ENCODE measurements at regions not wholly inside any gene's neighbourhood (a gene's known extent, or its start where the extent isn't known, plus 50 kb on each side); places are given as distances from the start of the nearest gene placed in this dataset.

DNA sequence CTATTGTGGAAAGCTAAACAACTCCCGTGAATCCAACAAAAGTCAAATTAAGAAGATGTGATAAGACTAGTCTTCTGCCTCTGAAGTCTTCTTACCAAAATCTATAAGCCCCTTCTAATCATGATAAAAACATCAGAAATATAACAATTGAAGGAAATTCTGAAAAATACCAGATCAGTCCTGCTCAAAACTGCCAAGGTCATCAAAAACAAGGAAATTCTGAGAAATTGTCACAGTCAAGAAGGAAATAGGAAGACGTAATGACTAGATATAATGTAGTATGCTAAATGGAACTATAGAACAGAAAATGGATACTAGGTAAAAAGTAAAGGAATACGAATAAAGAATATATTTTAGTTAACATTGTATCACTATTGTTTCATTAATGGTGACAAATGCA, 314.0 kb downstream of the TMX3 start:
- Histone ChIP-seq H3K9ac (ENCODE audit: insufficient read depth in 1 of 2, low read length in 2 of 2) (no peak overlapping the region), H3K9me3 (ENCODE audit: control insufficient read depth in 4 of 4, insufficient read depth in 3 of 4, low read length in 3 of 4) (no peaks in the 10 kb centered on the region), H3K36me3 (ENCODE audit: control insufficient read depth in 4 of 4, insufficient read depth in 4 of 4, low read length in 4 of 4) (no peaks in the 10 kb centered on the region), H3K4me3 (no peak overlapping the region), H3K27me3 (ENCODE audit: control insufficient read depth in 3 of 3, insufficient read depth in 3 of 3, low read length in 2 of 3) (no peaks in the 10 kb centered on the region), H3K4me1 (ENCODE audit: control insufficient read depth in 5 of 5, insufficient read depth in 5 of 5, low read length in 5 of 5) (no peaks in the 10 kb centered on the region), H3K27ac (ENCODE audit: low read depth in 1 of 2, low read length in 1 of 2) (no peak overlapping the region)
- TF ChIP-seq CTCF (IDR thresholded peaks at IDR 0.05; ENCODE audit: control extremely low read depth, extremely low read depth), result no peak
- DNase-seq, result no peak
- WGBS, 2 donors, result 85 to 88% methylated on average over 3 of the region's 3 CpGs
- no peak for ATAC-seq (ENCODE audit: insufficient read depth, low FRiP score)

- DNase-seq (no peak), ATAC-seq (ENCODE audit: insufficient read depth, low FRiP score) (no peak)
- WGBS, 2 donors, result 72 to 74% methylated on average over 2 of the region's 2 CpGs
- H3K9me3 ChIP-seq (ENCODE audit: control insufficient read depth in 4 of 4, insufficient read depth in 3 of 4, low read length in 3 of 4), result no peaks in the 10 kb centered on the region
- H3K4me1 ChIP-seq (ENCODE audit: control insufficient read depth in 5 of 5, insufficient read depth in 5 of 5, low read length in 5 of 5), result no peaks in the 10 kb centered on the region
- H3K27me3 ChIP-seq (ENCODE audit: control insufficient read depth in 3 of 3, insufficient read depth in 3 of 3, low read length in 2 of 3), result no peaks in the 10 kb centered on the region
- H3K9ac ChIP-seq (ENCODE audit: insufficient read depth in 1 of 2, low read length in 2 of 2), result no peak overlapping the region
- no peak overlapping the region for H3K4me3 ChIP-seq
- H3K27ac ChIP-seq (ENCODE audit: low read depth in 1 of 2, low read length in 1 of 2), result no peak overlapping the region
- no peak for TF ChIP-seq CTCF (IDR thresholded peaks at IDR 0.05; ENCODE audit: control extremely low read depth, extremely low read depth)
- no peaks in the 10 kb centered on the region for H3K36me3 ChIP-seq (ENCODE audit: control insufficient read depth in 4 of 4, insufficient read depth in 4 of 4, low read length in 4 of 4)
Measured at GRCh38 chr18:68399721-68400120, 315.2 kb downstream of the TMX3 start.

GRCh38 chr18:68397241-68398035, 317.5 kb downstream of the TMX3 start:
- no peak for DNase-seq
- no peak overlapping the region for H3K27ac ChIP-seq (ENCODE audit: low read depth in 1 of 2, low read length in 1 of 2)

More at GRCh38 chr18:68397241-68398035, 317.5 kb downstream of the TMX3 start:
- H3K36me3 ChIP-seq (ENCODE audit: control insufficient read depth in 4 of 4, insufficient read depth in 4 of 4, low read length in 4 of 4), result no peaks in the 10 kb centered on the region
- 74 to 76% methylated on average over 6 of the region's 6 CpGs for WGBS, 2 donors
- H3K9ac ChIP-seq (ENCODE audit: insufficient read depth in 1 of 2, low read length in 2 of 2), result no peak overlapping the region
- H3K9me3 ChIP-seq (ENCODE audit: control insufficient read depth in 4 of 4, insufficient read depth in 3 of 4, low read length in 3 of 4), result no peaks in the 10 kb centered on the region
- H3K4me1 ChIP-seq (ENCODE audit: control insufficient read depth in 5 of 5, insufficient read depth in 5 of 5, low read length in 5 of 5), result no peaks in the 10 kb centered on the region
- TF ChIP-seq CTCF (IDR thresholded peaks at IDR 0.05; ENCODE audit: control extremely low read depth, extremely low read depth), result no peak
- no peak overlapping the region for H3K4me3 ChIP-seq
- ATAC-seq (ENCODE audit: insufficient read depth, low FRiP score), result no peak
- no peaks in the 10 kb centered on the region for H3K27me3 ChIP-seq (ENCODE audit: control insufficient read depth in 3 of 3, insufficient read depth in 3 of 3, low read length in 2 of 3)

All from lung (tissue), 11 donors.